ENCODE measurements at regions not wholly inside any gene's neighbourhood (a gene's known extent, or its start where the extent isn't known, plus 50 kb on each side); places are given as distances from the start of the nearest gene placed in this dataset.

- no peak for TF ChIP-seq CTCF (conservative IDR thresholded peaks at IDR 0.05)
- TF ChIP-seq EZH2 (IDR thresholded peaks at IDR 0.05; ENCODE audit: low read depth), result no peak
Measured at GRCh38 chr7:116392806-116393205, 106.7 kb upstream of the CAV2 start.

Measured in PC-9 (cell line).